ENCODE measurements at regions not wholly inside any gene's neighbourhood (a gene's known extent, or its start where the extent isn't known, plus 50 kb on each side); places are given as distances from the start of the nearest gene placed in this dataset.

DNA sequence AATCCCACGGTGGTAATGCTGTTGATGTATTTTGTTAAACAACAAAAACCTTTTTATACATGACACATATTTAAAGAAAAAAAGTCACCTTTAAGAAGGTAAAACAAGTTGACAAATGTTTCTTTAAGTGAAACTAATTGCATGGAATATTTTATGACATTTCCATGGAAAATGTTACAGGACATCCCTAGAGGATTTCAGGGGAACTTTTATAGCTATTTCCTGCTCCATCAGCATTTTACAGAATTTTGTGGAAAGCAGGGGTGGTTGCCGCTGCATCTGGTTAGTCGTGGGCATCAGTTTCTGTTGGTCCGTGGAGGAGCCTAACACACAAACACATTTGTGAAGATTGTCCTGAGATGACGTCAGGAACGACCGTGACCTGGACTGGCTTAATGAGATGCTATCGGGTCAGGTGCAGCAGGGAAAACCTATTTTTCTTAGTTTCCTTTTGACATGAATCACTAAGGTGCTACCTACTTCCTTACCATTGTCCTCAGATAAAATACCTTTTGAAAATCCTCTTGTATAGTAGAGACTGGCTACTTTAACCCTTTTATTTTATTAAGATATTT is 305.1 kb downstream of the MAP2K6 start:
- no peak for DNase-seq

GRCh38 chr17:69722518-69722917 is 308.0 kb downstream of the MAP2K6 start:
- DNase-seq = no peak

- DNase-seq = no peak
Measured at GRCh38 chr17:69723316-69723715, 308.8 kb downstream of the MAP2K6 start.

GRCh38 chr17:69723741-69724140 is 309.2 kb downstream of the MAP2K6 start:
- DNase-seq = peak in 1 of 2 experiments; percentile 11

GRCh38 chr17:69724238-69724637 is 309.7 kb downstream of the MAP2K6 start:
- DNase-seq = no peak

- no peak for DNase-seq
Measured at GRCh38 chr17:69725146-69725545, 310.6 kb downstream of the MAP2K6 start.

DNA sequence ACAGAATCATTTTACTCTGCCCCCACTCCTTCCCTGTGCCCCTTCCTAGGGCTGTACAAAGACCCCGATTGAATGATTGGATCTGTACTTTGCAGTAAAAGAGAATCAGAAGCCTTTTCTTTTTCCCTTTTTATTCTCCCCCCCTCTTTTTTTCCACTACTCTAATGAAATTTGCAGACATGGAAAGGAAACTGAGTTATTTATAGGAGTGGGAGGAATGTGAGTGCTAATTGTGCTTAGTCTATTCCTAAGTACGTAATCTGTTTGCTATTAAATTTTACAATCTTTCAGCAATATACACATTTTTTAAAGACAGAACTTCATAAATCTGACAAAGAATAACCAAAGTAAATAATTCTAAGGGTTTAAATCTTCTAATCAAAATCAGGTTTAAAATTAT is 314.3 kb downstream of the MAP2K6 start:
- DNase-seq = no peak

DNA sequence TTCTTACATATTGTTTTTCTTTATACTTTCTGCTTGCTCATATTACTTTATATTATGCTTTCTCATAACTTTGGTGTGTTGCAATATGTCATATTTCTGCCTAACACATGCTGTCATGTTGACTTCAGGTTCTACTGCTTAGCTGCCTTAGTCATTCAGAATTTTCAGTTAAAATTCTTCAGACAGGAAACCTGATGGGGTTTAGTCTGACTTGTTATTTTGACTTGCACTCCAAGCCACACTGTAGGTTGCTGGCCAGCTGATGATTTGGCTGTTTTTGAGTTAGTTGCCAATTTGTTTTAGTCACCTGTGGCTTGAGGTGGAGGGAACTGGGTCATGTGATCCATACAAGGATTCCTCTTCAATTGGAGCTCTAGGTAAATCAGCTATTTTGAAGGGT is 315.4 kb downstream of the MAP2K6 start:
- DNase-seq = no peak

DNA sequence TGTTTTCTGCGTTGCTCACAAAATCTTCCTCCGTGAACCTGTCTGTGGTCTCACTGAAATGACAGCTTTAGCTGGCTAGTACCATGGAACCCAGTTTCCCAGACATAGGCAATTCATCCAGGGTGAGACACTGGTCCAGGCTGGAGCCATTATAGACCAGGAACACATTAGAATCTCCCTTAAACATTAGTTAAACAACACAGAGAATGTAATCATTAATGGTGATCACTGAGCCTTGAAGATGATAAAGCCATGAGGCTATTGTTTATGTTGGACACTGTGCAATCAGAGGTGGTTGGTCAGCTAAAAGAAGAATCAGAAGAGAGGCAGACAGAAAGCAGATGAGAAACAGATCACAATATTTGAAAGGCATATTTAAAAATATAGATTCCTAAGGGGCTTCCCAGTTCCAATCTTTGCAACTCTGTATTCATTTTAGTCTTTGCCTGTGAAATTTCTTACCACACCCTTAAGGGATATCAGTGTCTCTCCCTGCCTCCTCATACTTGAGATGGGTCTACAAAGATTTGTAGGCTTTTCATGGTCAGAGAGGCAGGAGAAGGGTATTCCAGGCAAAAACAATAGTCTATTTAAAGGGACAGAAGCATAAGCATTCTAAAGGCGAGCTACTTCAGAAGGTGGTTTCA is 317.9 kb downstream of the MAP2K6 start:
- no peak for DNase-seq

DNA sequence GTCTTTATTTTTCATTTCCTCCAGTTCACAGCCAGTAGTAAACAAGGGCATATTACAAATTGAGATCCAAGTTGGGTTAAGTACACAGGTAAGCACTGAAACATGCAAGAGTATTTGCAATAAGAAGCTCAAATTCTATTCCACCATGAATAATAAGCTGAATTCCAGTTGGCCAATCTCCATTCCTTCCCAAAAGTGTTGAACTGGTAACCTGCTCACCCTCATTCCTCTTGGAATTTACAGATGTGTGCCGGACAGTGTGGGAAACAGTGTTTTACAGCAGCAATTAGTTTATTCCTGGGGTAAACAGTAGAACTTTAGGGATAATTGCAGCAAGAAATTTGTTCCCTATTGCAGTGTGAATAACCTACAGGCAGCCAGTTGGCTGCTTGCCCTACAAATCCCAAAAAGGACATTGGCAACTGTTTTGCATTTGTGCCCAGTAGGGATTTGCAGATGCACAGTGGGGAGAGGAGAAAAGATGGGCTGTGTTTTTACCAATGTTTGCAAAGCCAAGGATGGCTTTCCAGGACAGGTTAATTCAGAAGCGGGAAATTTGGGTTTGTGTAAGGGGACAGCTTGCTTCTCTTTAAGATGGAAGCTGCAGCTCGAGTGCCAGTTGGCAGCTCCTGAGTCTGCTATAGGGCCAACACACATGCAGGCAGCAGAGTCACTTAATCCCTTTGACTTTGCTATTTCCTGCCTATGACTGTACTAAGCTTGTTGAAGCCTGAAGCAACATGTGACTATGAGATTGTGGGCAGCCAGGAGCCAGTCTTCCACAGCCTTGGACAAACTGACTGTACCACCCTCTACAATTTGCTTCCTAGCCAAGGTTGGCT is 318.9 kb downstream of the MAP2K6 start:
- peak; percentile 67 to 85 for DNase-seq

- peak in 1 of 2 experiments; percentile 66 for DNase-seq
Measured at GRCh38 chr17:69734656-69735055, 320.2 kb downstream of the MAP2K6 start.

DNA sequence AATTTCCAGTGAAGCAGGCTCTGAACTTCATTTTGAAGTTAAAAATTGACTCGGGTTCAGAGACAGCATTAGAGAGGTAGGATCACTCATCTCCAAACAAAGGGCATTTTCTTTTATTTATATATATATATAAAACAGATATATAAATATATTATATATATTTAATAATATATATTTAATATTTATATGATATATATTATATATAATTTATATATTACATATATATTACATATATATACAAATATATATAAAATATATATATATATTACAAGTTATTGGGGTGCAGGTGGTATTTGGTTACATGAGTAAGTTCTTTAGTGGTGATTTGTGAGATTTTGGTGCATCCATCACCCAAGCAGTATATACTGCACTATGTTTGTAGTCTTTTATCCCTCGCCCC is 320.8 kb downstream of the MAP2K6 start:
- no peak for DNase-seq

DNA sequence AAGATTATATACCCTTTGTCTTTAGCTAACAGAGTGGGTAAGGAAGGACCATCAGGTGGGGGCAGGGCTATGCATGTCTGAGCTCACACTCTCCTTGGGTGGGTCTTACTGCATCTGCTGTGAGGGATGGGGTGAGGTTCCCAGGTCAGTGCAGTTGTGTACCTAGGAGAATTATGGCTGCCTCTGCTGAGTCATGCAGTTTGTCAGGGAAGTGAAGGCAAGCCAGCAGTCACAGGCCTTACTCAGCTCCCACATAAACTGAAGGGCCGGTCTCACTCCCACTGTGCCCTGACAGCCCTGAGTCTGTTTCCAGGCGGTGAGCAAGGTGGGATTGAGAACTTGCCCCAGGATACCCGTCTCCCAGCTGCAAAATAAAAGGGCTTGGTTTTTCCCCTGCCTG is 328.6 kb downstream of the MAP2K6 start:
- DNase-seq = no peak

DNA sequence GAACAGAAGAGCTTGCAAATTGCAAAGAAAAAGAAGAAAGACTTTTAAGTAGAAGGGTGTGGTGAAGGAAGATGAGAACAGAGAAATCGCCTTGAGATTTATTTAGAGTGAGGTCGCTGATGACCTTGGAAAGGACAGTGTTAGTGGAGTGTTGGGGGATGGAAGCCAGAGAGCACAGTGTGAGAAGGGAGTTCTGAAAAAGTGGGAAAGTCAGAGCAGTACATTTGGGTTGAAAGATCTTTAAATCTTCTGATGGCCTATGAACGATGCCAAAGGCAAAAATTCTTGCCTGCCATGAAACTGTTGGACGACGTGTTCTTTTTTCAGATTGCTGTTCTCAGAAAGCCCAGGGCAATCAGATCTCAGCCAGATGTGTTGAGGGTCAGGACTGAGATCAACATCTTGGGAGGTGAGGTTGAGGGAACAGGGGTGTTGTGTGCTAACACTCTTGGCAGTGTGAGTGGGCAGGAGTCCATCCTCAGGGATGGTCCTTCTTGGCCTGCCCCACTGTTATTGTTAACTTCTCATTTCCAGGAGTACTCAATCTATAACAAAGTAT is 330.1 kb downstream of the MAP2K6 start:
- DNase-seq = no peak

DNA sequence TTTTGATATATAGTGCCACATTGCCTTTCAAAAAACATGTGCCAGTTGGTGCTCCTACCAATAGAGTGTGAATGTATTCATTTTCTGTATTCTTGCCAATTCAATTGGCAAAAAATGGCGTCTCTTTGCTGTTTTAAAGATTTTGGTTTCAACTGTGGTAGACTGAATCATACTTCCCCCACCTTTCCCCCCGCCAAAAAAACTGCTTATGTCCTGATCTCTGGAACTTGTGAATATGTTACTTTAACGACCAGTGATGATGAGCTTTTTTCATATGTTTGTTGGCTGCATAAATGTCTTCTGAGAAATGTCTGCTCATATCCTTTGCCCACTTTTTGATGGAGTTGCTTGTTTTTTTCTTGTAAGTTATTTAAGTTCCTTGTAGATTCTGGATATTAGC is 325.1 kb upstream of the KCNJ16 start:
- DNase-seq = no peak

DNA sequence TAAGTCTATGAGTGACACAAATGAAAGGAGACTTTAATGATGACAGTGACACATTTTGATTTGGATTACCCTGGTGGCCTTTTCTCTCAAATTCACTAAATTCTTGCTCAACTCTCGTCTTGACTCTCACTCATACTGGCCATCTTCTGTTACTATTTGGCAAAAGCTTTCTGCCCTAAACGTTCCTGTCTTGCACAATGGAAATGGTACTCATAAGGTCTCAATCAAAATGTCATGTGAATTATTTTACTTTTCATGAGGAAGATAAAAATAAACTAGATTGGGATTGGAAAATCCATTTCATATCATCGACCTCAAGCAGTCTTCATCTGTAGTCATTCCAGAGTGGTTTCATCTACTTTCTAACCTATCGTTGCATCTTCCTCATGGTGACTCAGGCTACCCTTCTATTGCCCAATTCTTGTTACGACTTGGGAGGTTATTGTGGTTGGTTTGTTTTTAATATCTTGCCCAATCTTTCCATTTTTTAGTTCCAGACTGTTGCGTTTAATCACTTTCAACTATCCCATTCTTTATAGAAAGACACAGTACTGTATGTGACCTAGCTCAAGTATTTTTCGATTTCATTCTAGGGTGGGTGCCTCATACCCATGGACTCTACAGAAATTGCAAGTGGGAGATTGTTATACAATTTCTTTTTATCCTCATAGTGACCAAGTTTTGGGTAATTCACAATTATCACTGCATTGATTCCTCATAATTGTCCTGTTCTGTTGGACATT is 317.2 kb upstream of the KCNJ16 start:
- no peak for DNase-seq

GRCh38 chr17:69760562-69760961 is 314.5 kb upstream of the KCNJ16 start:
- DNase-seq = no peak

GRCh38 chr17:69761011-69761410 is 314.0 kb upstream of the KCNJ16 start:
- no peak for DNase-seq

- no peak for DNase-seq
Measured at GRCh38 chr17:69761767-69762321, 313.2 kb upstream of the KCNJ16 start.

DNA sequence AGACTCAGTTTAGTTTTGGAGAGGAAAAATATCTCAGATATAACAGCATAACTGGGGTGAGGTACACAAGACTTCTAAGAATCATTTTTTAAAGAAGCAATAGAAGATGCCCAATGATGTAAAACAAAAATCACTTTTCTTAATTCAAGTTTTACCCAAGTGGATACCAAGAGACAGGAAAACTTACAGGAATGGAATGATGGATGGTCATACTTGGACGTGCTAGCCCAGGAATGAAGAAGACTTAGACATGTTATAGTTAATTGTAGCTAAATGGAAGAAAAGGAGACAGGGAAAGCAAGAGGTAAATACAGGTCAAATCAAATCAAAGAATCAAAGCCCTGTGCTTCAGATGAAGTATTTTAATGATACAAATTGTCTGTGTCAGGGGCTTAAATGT is 312.7 kb upstream of the KCNJ16 start:
- no peak for DNase-seq

- DNase-seq = no peak
Measured at GRCh38 chr17:69762766-69763165, 312.3 kb upstream of the KCNJ16 start.

DNA sequence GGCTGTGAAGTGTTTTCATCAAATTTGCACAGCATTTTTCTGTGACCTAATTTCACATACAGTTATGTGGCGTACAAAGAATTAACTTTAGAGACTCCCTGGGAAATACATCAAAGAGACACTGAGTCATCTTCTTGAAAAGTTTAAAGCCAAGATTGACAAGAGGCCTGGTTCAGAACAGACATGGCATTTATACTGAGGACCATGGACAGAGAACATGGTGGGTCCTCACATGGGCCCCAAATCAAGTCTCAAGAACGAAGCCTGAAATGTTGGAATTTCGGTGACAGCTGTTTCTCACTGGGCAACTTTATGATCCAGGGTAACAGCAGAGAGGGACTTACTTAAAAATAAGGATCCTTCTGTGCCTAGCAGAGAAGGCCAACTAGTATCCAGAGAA is 311.5 kb upstream of the KCNJ16 start:
- peak in 1 of 2 experiments; percentile 6 for DNase-seq

DNA sequence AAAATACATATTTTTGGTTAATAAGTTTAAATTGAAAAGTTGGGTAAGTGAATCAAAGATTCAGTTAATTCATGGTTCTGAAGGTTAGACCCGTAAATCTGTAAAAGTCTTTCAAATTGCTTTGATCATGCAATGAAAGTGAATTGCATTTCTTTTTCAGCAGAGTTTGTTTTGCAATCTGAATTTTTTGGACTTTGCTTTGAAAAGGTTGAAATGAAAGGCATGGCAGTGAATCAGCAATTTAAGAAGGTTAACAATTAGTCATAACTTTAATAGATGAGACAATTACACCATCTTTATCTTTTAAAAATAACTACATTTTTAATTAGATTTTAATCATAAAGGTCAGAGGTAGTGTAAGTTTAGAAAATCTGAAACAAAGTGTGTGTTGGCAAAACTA is 310.9 kb upstream of the KCNJ16 start:
- DNase-seq = no peak

Data from NCI-H524 (cell line).